HG03565 (cell line): ENCODE measurements at regions not wholly inside any gene's neighbourhood (a gene's known extent, or its start where the extent isn't known, plus 50 kb on each side); places are given as distances from the start of the nearest gene placed in this dataset.

Experiments used
- ATAC-seq: cut with Tn5 transposase; IDR thresholded peaks from one replicate; pipeline ENCODE4 v1.9.1; 2021; ENCODE audit warnings: mild to moderate bottlenecking, moderate library complexity; ENCODE audit not compliant: unreplicated experiment

GRCh38 chr13:87868731-87869130, 197.6 kb downstream of the SLITRK5 start:
- no peak for ATAC-seq

DNA sequence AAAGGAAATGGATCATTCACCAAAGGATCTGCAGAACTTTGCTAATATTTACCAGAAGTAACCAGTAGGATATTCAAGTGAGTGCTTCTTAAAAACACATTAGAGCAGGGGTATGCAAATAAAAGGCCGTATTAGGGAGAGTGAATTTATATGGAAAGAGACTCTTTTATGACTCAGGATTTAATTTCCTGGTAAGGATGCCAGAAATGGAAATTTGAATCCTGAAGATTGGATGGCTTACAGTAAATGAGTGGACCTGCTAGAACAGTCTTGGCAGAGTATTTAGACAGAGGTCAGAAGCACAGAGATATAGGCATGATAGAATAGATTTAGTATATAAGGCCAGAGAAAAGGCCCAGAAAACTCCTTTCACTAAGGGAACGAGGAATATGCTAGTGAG, 201.6 kb downstream of the SLITRK5 start:
- no peak for ATAC-seq

GRCh38 chr13:87877477-87877876, 206.3 kb downstream of the SLITRK5 start:
- no peak for ATAC-seq

DNA sequence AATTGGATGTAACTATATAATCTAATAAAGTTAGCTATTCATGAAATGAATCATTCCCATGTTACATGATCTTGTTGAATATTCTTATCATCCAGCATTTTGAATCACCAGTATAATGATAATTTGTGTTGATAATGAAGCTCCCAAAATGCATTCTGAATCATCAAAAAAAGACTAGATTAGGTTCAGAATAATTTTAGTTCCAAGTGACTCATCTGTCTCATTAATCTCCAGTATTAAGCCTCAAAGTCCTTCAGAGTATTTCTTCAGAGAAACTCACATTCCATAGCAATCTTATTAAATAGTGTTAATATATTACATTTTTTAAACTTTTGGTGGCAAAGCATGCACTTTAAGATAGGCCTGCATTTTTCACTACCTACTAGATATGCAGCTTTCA, 207.5 kb downstream of the SLITRK5 start:
- ATAC-seq, result no peak

DNA sequence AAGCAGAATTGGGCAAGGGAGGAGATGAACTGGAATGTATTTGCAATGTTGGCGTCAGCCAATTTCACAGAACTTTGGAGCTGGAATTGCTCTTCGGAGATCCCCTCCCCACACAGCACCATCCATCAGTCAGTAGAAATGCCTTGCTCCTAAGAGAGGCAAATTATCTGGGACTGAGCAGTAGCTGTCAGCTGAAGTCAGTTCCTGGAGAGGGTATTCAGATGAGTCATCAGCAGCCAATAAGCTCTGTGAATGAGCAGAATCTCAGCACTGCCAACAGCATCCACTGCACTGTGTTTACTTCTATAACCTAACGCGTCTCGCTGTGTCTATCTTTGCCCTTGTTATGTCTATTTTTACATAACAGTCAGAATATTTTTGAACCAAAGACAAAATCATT, 213.7 kb downstream of the SLITRK5 start:
- no peak for ATAC-seq

DNA sequence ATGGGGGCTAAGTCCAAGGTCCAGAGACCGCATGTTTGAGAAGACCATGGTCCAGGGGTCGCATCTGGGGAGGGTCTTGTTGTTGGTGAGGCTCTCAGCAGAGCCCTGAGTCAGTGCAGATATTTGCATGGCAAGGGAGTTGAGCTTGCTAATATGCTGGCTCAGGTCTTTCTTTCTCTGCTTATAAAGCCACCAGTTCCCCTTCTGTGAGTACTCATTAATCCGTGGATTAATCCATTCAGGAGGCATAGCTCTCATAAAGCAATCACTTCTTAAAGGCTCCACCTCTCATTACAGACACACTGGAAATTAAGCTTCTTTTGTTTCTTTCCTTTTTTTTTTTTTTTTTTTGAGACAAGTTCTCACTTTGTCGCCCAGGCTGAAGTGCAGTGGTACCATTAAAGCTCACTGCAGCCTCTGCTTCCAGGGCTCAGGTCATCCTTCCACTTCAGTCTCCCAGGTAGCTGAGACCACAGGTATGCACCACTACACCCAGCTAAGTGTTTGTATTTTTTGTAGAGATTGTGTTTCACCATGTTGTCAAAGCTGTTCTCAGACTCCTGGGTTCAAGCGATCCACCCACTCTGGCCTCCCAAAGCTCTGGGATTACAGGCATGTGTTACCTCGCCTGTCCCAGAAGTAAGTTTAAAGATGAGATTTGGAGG, 216.4 kb downstream of the SLITRK5 start:
- ATAC-seq, result no peak

DNA sequence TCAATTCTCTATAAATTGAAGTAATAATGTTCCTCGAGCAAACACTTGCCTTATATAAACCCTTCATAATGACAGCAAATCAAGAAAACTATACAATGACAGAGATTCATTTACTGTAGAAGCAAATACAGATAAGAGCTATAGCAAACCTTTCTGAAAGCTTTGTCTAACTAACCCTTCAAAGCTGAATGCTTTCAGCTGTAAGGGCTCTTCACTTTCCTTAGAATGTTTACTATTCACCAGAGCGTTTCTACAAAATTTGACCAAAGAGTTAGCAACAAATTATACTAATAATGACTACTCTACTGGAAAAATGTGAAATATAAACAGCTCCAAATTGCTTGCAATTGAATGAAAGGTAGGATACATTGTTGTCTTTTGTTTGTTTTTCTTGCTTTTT, 218.1 kb downstream of the SLITRK5 start:
- ATAC-seq, result no peak

GRCh38 chr13:87893186-87893585, 222.0 kb downstream of the SLITRK5 start:
- ATAC-seq, result no peak

GRCh38 chr13:87894059-87894458, 222.9 kb downstream of the SLITRK5 start:
- ATAC-seq, result no peak

DNA sequence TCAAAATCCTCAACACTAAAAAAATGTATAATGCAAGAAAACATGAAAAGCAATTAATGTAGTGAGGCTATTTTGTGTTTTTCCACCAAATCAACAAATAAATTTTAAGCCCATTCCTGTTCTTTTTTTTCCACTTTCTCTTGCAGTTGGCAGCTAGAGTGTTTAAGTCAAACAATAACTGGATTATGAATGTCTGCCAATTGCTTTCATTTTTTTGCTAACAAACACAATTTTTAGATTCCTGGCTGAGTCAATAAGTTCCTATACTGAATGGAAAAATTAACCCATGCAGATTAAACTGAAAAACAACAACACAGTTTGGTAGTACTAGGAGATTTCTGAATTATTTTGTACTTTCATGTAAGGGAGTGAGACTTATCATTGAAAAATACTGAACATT, 232.4 kb downstream of the SLITRK5 start:
- ATAC-seq, result no peak

GRCh38 chr13:87906411-87906810, 235.2 kb downstream of the SLITRK5 start:
- ATAC-seq, result no peak

DNA sequence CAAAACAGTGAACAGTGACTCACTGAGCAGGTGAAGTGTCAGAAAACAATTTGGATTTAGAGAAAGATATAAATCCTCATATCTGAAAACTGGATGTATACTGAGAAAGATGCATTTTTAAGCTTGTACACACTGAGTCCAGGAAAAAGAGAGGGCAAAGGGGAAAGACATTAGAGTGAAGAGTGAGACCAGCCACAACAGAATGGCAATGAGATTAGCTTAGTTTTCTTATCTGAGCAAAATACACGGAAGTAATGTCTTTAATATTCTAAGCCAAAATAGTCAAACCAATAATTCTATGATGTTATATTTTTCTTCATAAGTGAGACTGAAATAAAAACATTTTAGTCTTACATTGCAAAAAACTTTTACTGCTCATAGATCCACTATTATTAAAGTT, 236.0 kb downstream of the SLITRK5 start:
- ATAC-seq, result no peak

GRCh38 chr13:87919956-87920355, 248.8 kb downstream of the SLITRK5 start:
- ATAC-seq, result no peak

DNA sequence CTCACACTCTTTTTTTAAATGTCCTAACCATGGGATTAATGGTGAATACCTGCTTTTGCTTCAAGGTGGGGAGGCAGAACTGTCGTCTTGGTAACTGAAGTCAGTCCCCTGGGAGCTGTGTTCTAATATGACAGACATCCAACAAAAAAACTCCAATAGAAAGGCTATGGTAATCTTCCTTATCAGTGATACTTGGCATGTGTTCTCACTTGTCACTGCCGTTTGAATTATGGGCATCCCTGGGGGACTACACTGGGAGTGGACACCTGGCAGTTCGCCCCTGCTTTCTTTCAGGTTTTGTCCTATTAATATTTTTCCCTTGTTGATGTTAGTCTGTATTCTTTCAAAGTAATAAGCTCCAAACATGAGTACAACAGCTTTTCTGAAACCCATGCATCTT, 252.6 kb downstream of the SLITRK5 start:
- no peak for ATAC-seq

DNA sequence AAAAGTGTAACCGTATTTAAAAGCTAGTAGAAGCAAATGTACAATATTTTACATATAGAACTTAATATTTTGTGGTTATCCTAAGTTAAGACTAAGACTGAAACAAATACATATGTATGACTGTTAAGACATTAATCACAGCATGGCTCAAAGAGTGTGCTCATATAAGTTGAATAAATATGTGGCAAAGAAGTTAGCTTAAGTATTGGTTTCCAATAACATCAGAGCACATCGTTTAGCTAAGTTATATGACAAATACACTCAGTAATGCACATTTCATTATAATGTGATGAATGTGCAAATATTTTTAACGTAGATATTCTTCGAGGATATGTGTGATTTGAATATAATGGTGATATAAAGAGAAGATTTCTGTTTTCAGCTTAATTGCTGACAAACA, 253.8 kb downstream of the SLITRK5 start:
- no peak for ATAC-seq

DNA sequence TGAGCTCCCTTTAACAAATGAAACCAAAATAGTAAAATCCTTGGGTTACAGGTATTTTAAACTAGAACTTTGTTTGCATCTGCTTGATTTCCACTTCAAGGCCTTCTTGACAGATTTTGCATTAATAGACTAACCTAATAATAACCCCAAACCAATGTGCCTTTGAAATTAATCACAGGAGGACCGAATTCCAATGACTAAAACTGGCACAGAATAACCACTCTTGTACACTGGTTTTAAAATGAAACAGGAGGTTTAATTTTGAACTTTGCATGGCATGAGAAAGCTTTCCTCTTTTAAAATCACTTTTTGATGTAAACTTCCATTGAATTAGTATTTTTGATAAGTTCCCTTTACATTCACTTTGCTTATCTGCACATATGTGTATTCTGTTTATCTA, 269.6 kb downstream of the SLITRK5 start:
- no peak for ATAC-seq

DNA sequence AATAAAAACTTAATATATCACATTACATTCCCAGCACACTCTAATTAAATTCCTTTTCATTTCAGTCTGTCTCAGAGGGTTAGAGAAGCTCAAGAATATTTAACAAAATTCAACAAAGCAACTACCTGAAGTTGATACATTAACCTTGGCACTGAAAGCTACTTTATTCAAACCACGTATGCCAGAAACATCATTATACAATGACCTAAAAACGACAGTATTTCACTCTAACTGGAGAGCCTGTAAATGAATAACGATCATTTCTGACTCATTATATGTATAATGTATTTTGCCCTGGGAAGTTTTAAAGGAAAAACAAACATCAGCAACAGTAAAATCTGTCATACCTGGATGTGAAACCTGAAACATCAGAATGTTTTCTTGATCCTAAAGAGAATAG, 270.1 kb downstream of the SLITRK5 start:
- ATAC-seq, result no peak

DNA sequence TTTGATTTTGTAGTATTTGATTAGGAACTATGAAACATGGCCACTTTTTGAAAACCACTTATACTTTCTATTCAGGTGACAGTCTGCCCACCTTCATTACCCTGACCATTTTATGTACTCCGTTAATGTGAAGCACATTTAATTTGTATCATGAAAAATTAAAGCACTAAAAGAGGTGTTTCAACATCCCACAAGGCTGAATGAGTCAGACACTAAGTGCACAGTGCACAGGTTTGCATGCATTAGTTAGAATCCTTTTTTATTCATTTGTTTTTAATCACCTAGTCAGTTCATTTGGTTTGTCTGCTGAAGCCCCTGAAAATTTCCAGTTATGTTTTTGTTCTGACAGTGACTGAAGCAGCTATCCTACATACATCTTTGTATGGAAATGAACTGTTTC, 271.0 kb downstream of the SLITRK5 start:
- ATAC-seq, result no peak

DNA sequence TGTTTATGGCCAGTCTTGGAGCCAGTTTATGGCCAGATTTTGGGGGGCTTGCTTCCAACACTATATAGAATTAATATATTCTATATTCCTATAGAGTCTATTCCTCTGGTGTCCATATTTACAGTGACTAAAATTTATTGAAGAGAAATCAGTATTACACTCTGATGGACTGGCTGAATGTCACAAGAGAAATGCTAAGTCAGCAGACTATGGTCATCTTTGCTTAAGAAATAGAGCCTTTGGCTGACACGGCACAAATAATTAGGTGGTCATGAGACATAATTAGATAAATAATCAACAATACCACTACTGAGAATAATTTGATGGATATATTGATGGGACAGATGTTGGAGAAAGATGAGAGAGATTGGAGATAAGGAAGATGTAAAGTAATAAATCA, 272.9 kb downstream of the SLITRK5 start:
- ATAC-seq, result no peak

GRCh38 chr13:87952377-87952776, 281.2 kb downstream of the SLITRK5 start:
- ATAC-seq, result no peak

GRCh38 chr13:87953381-87953780, 282.2 kb downstream of the SLITRK5 start:
- ATAC-seq, result no peak

DNA sequence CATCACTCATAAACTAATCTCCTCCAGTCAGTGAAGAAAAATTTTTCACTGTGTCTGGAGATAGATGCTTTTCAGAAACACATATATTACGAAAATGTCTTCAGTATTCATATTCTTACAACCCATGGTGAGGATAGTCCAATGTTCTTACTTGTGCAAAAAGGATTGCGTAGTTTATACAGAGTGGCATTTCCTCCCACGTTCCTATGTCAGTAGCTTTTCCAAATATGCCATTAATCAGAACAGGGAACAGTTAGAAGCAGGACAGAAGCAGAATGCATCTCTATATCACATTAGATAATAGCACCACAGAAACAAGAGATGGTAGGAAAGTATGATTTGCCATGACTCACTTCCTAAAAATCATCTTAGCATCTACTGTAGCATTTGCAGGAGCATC, 282.9 kb downstream of the SLITRK5 start:
- ATAC-seq, result no peak

DNA sequence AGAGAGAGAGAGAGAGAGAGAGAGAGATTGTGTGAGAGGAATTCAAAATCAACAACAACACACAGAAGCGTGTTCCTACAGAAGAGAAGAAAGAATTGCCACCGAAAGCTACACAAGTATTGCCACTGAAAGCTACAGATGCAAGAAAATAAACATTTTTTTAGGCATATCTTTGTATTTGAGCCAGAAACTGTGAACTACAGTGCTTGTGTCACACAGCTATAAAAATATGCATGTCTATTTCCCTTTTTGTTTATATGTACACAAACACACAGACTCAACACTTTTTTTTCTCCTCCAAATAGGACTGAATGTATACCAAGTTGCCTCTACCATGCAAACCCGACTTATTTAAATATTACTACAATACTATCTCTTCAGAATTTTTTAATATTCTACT, 290.4 kb downstream of the SLITRK5 start:
- ATAC-seq, result no peak
